22Rv1 (cell line): ENCODE measurements at regions not wholly inside any gene's neighbourhood (a gene's known extent, or its start where the extent isn't known, plus 50 kb on each side); places are given as distances from the start of the nearest gene placed in this dataset.
"Not testable (repeated sequence)": the region's sequence is repeated elsewhere in the genome, so short reads cannot be mapped to it uniquely, and the experiment has no call there.

Experiments
- H3K27ac ChIP-seq: fragments of 450-650 bp; 2 replicates; pipeline ENCODE4 v1.5.1; 2017
- ZFX ChIP-seq: fragments of 450-650 bp; IDR thresholded peaks from 2 replicates; pipeline ENCODE4 v1.6.1; 2017; ENCODE audit warnings: antibody characterized with exemption, borderline replicate concordance
- TF ChIP-seq, protein P1 (sequence below): fragments of 450-650 bp; IDR thresholded peaks from 2 replicates; pipeline ENCODE4 v1.5.1; 2017; ENCODE audit warnings: mild to moderate bottlenecking

DNA sequence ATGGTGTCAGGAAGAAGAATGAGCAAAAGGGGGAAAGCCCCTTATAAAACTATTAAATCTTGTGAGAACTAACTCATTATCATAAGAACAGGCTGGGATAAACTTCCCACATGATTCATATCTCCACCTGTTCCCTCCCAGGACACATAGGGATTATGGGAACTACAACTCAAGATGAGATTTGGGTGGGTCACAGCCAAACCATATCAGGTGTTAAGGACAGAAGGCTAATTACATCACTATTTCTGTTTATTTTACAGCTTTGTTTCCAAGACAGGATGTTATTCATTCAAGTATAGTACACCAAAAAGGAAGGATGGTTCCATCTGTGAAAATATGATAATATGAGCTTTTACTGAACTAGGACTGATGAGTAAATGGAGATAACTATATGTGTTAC, 63.7 kb upstream of the ARSJ start:
- no peak for TF ChIP-seq ZFX
- H3K27ac ChIP-seq, result no peak overlapping the region

DNA sequence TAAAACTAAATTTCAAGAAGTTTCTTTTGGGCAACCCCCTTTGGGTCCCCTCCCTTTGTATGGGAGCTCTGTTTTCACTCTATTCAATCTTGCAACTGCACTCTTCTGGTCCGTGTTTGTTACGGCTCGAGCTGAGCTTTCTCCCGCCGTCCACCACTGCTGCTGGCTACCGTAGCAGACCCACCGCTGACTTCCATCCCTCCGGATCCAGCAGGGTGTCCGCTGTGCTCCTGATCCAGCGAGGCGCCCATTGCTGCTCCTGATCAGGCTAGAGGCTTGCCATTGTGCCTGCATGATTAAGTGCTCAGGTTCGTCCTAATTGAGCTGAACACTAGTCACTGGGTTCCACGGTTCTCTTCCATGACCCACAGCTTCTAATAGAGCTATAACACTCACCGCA, 64.9 kb upstream of the ARSJ start:
- H3K27ac ChIP-seq, result not testable (repeated sequence)

DNA sequence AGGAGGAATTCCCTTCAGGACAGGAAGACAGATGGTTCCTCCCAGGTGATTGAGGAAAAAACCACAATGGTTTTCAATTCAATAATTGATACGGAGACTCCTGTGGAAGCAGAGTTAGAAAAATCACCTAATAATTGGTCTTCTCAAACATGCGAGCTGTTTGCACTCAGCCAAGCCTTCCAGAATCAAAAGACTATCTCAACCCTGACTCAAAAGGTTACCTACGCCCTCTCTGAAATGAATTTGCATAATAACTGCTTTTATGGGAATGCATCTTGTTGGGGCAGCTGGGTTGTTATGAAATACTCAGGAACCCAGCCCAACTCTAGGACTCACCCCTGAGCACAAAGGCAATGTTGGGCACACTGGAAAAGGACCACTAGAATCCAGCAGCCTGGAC, 66.9 kb upstream of the ARSJ start:
- TF ChIP-seq, protein P1, sequence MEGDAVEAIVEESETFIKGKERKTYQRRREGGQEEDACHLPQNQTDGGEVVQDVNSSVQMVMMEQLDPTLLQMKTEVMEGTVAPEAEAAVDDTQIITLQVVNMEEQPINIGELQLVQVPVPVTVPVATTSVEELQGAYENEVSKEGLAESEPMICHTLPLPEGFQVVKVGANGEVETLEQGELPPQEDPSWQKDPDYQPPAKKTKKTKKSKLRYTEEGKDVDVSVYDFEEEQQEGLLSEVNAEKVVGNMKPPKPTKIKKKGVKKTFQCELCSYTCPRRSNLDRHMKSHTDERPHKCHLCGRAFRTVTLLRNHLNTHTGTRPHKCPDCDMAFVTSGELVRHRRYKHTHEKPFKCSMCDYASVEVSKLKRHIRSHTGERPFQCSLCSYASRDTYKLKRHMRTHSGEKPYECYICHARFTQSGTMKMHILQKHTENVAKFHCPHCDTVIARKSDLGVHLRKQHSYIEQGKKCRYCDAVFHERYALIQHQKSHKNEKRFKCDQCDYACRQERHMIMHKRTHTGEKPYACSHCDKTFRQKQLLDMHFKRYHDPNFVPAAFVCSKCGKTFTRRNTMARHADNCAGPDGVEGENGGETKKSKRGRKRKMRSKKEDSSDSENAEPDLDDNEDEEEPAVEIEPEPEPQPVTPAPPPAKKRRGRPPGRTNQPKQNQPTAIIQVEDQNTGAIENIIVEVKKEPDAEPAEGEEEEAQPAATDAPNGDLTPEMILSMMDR, result no peak
- no peak for TF ChIP-seq ZFX
- no peak overlapping the region for H3K27ac ChIP-seq

DNA sequence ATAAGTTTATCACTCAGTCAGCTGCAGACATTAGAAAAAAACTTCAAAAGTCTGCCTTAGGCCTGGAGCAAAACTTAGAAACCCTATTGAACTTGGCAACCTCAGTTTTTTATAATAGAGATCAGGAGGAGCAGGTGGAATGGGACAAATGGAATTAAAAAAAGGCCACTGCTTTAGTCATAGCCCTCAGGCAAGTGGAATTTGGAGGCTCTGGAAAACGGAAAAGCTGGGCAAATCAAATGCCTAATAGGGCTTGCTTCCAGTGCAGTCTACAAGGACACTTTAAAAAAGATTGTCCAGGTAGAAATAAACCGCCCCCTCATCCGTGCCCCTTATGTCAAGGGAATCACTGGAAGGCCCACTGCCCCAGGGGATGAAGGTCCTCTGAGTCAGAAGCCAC, 68.7 kb upstream of the ARSJ start:
- H3K27ac ChIP-seq, result not testable (repeated sequence)

DNA sequence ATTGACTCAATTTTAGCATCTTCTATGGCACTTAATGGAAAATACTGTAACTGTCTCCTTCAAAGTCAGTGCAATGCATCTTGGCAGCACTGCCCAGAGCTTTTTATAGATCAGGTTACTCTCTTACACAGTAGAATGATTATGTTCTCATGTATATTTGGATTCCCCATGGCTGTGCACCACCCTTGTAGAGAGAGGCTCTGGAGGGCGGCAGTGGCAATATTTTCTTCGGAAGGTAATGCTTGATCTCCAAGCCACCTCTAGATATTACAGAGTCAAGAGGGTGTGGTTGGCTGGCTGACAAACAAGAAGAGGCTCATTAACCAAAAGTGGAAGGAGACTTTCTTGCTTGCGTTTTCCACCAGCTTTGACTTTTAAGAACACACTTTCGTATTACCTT, 72.8 kb upstream of the ARSJ start:
- H3K27ac ChIP-seq, result no peak overlapping the region
- no peak for TF ChIP-seq ZFX
- TF ChIP-seq, protein P1, result no peak

DNA sequence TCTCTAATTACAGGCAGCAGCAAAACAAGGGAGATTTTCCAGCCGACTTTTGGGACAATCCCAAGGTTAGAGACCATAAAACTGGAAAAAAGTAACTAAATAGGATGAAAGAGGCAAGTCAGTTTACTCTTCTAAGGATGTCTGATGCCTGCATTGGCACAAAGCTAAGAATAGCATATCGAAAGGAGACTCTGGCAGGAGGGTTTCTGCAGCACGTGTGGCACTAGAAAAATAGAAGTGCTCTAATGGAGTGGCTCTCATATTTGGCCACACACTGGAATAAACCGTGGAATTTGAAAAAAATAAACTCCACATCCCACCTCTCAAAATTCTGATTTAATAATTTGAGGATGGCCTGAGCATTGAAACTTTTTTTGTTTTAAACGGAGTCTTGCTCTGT, 77.2 kb upstream of the ARSJ start:
- TF ChIP-seq, protein P1, result no peak
- no peak for TF ChIP-seq ZFX
- H3K27ac ChIP-seq, result no peak overlapping the region

DNA sequence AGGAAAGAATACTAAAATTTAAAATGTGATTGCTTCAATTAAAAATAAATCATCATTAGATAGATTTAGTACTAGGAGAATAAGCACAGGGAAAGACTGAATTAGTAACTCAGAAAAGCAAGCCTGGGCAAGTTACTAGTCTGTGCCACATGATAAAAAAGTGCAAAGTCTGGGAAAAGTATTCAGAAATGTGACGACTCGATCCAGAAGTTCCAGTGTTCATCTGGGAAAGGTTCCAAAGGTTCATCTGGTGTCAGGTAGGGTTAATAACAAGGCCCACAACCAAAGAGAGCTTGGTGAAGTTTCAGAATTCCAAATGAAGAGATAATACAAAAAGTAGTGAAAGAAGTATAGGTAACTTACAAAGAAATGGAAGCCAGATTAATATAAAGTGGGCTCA, 78.3 kb upstream of the ARSJ start:
- no peak overlapping the region for H3K27ac ChIP-seq
- TF ChIP-seq, protein P1, result no peak
- TF ChIP-seq ZFX, result no peak

DNA sequence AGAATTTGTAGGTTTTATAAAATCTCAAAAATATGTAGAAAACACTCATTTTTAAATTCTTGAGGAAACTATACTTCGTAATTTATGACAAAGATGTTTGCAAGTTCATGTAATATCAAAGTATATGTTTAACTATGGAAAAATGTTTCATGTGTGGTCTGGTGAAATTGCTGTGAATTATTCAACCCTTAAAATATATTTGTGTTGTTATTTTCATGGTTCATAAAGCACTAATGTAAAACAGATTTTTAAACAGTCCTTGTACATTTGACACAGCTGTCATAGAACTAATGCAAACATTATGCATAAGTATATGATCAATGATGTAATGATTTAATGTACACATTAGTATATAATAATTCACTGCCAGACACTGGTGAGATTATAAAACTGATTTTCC, 83.1 kb upstream of the ARSJ start:
- no peak for TF ChIP-seq ZFX
- TF ChIP-seq, protein P1, result no peak
- no peak overlapping the region for H3K27ac ChIP-seq

DNA sequence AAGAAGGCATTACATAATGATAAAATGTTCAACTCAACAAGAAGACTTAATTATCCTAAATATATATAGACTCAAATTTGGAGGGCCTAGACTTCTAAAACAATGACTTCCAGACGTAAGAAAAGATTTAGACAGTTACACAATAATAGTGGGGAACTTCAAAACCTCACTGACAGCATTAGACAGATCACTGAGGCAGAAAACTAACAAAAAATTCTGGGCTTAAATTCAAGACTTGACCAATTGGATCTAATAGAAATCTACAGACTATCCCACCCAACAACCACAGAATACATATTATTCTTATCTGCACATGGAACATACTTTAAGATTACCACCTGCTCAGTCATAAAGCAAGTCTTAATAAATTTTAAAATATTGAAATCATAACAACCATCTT, 93.3 kb upstream of the ARSJ start:
- no peak for TF ChIP-seq ZFX
- TF ChIP-seq, protein P1, result no peak
- H3K27ac ChIP-seq, result no peak overlapping the region
